ENCODE measurements at regions not wholly inside any gene's neighbourhood (a gene's known extent, or its start where the extent isn't known, plus 50 kb on each side); places are given as distances from the start of the nearest gene placed in this dataset.
"Not testable (repeated sequence)": the region's sequence is repeated elsewhere in the genome, so short reads cannot be mapped to it uniquely, and the experiment has no call there.

- not testable (repeated sequence) for TF ChIP-seq CTCF (IDR thresholded peaks at IDR 0.05; ENCODE audit: low read depth, low read length); MAX (IDR thresholded peaks at IDR 0.05; ENCODE audit: low read depth, low read length); MYC (IDR thresholded peaks at IDR 0.05; ENCODE audit: low read depth, low read length); POLR2A (IDR thresholded peaks at IDR 0.05; ENCODE audit: extremely low read depth, insufficient read length)
Measured at GRCh38 chr4:3926271-3926670, 160.1 kb downstream of the ADRA2C start.

All from NB4 (cell line).